GM12874 (cell line): ENCODE measurements at regions not wholly inside any gene's neighbourhood (a gene's known extent, or its start where the extent isn't known, plus 50 kb on each side); places are given as distances from the start of the nearest gene placed in this dataset.

Source experiments
- CTCF ChIP-seq: IDR thresholded peaks from 2 replicates; pipeline ENCODE4 v1.5.1; 2011; ENCODE audit warnings: low read depth, mild to moderate bottlenecking, control low read depth, low read length, moderate library complexity; ENCODE audit not compliant: insufficient read depth

DNA sequence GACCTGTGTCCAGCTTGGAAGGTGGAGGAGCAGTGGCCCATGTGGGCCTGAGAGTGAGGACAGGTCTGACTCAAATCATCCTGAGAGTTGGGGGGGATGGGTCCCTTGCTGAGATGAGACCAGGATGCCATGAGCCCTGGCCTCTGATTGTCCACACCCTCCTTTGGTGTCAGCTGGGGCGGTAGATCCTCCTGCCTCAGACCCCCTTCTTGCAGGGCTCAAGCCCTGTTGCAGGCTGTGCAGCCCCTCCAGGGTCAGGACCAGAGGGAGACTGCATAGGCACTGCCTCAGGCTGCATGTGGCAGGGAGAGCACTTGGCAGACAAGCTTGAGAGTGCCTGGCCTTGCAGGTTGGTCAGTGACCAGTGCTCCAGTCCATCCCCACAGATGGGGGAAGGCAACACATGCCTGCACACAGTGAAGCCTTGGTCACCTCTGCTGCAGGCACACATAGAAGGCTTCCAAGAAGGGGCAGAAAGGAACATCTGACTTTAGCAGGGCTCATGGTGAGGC is 82.2 kb upstream of the ACTRT2 start:
- TF ChIP-seq CTCF, result no peak

GRCh38 chr1:2940178-2940577 is 81.1 kb upstream of the ACTRT2 start:
- TF ChIP-seq CTCF, result no peak

DNA sequence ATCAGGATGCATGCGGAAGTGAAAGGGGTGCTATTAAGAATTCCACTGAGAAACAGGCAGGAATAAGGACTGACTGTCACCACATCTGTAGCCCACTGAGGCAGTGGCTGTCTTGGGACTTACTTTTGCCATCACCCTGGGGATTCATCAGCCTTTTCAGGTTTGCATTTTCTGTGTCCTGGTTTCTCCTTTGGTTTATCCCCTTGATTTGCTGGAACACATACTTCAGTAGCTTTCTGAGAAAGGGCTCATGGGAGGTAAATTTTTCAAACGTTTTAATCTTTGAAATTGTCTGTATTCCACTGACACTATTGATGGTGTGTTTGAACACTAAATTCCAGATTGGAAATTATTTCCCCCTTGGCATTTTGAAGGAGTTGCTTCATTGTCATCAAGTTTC is 80.2 kb upstream of the ACTRT2 start:
- no peak for TF ChIP-seq CTCF

DNA sequence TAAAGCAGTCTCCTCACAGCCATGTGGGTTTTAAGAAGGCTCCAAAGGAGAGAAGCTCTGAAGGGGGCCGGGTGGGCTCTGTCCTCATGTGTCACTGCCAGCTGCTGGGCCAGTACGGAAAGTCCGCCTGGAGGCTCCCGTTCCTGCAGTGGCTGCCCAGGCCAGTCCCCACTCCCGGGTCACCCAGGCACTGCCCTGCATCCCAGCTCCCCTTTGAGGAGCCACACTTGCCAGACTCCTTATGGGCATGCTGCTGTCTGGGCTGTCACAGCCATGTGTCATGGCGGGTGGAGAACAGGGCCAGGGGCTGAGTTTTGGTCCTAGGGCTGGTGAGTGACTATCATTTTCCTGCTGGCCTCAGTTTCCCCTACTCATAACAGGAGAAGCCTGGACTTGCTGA is 79.4 kb upstream of the ACTRT2 start:
- no peak for TF ChIP-seq CTCF

- TF ChIP-seq CTCF, result no peak
Observed at GRCh38 chr1:2942410-2942809, 78.9 kb upstream of the ACTRT2 start.

- no peak for TF ChIP-seq CTCF
Observed at GRCh38 chr1:2943686-2944260, 77.5 kb upstream of the ACTRT2 start.

GRCh38 chr1:2944705-2945104 is 76.6 kb upstream of the ACTRT2 start:
- TF ChIP-seq CTCF, result no peak

GRCh38 chr1:2945821-2946231 is 75.4 kb upstream of the ACTRT2 start:
- TF ChIP-seq CTCF, result no peak
